A549 (cell line): ENCODE measurements at regions not wholly inside any gene's neighbourhood (a gene's known extent, or its start where the extent isn't known, plus 50 kb on each side); places are given as distances from the start of the nearest gene placed in this dataset.
A peak's percentile ranks its signal among the peaks of the same experiment; 100 is the strongest.

ENCODE experiments used
- ATAC-seq, 2 experiments: fragments of 200-7000 bp in 1 of 2; fragments of >200 bp in 1 of 2; cut with Nextera tagmentation in 1 of 2; cut with Tn5 transposase in 1 of 2; 3 replicates each; pipeline versions ENCODE4 v1.8.0 to v1.9.1; 2018 to 2020; ENCODE audit warnings: mild to moderate bottlenecking in 1 of 2, moderate library complexity in 1 of 2
- CTCF ChIA-PET: fragments of 300-600 bp; sonication (Branson Sonifier 250); formaldehyde crosslinking; extraction: SDS; loops from one replicate; lab custom pipeline; 2021; ENCODE audit warnings: antibody characterized with exemption, inconsistent platforms; lab: Yijun Ruan, JAX
- POLR2A ChIA-PET: fragments of 350-600 bp; formaldehyde crosslinking; extraction: SDS; loops from one replicate; lab custom pipeline; 2021; ENCODE audit warnings: antibody characterized with exemption, inconsistent platforms; lab: Yijun Ruan, JAX
- DNase-seq, 2 experiments: peaks; one replicate each; pipeline versions ENCODE4 v3.0.0 to v3.0.0-alpha.2; 2011 to 2016; ENCODE audit warnings: low read depth in 1 of 2, low spot score in 1 of 2
- FAIRE-seq: peaks from 2 replicates; lab custom pipeline; 2011; peaks lifted over from hg19 to GRCh38; lab: Jason Lieb, UNC
- H3K27ac ChIP-seq, 2 experiments: fragments of >200 bp; sonication (Bioruptor Twin); formaldehyde crosslinking; 3 replicates each; pipeline ENCODE4 v1.5.1; 2016 to 2017
- H3K4me1 ChIP-seq: fragments of >200 bp; sonication (Bioruptor Twin); formaldehyde crosslinking; 3 replicates; pipeline ENCODE4 v1.6.1; 2016
- H3K4me2 ChIP-seq: fragments of >200 bp; sonication (Bioruptor Twin); formaldehyde crosslinking; 3 replicates; pipeline ENCODE4 v1.6.1; 2016
- H3K4me3 ChIP-seq: fragments of >200 bp; sonication (Bioruptor Twin); formaldehyde crosslinking; 3 replicates; pipeline ENCODE4 v1.5.1; 2016
- H3K9me3 ChIP-seq: fragments of >200 bp; sonication (Bioruptor Twin); formaldehyde crosslinking; 3 replicates; pipeline ENCODE4 v1.6.1; 2016
- CBX8 ChIP-seq: fragments of 200-600 bp; sonication (generic); IDR thresholded peaks from 2 replicates; pipeline ENCODE4 v1.6.1; 2016
- CEBPB ChIP-seq, 2 experiments: fragments of >200 bp in 1 of 2; sonication (Bioruptor Twin) in 1 of 2; formaldehyde crosslinking in 1 of 2; IDR thresholded peaks; 2 replicates each; pipeline ENCODE4 v1.6.1; 2012 to 2016
- CHD4 ChIP-seq: fragments of 200-600 bp; sonication (generic); IDR thresholded peaks from 2 replicates; pipeline ENCODE4 v1.6.1; 2016; ENCODE audit warnings: antibody characterized with exemption, mild to moderate bottlenecking, borderline replicate concordance
- EP300 ChIP-seq, 2 experiments: fragments of >200 bp; sonication (Bioruptor Twin); formaldehyde crosslinking; IDR thresholded peaks; 2 replicates in 1 of 2; 3 replicates in 1 of 2; pipeline ENCODE4 v1.6.1; 2016 to 2017
- ESRRA ChIP-seq: fragments of 150-350 bp; IDR thresholded peaks from 2 replicates; pipeline ENCODE4 v1.6.1; 2014; ENCODE audit warnings: mild to moderate bottlenecking, low read length, borderline replicate concordance
- FOSL2 ChIP-seq, 2 experiments: fragments of 450-650 bp in 1 of 2; fragments of >200 bp in 1 of 2; sonication (Bioruptor Twin) in 1 of 2; formaldehyde crosslinking; IDR thresholded peaks; 2 replicates each; pipeline versions ENCODE4 v1.5.0 to v1.6.1; 2016 to 2020; ENCODE audit warnings: mild to moderate bottlenecking in 1 of 2, moderate library complexity in 1 of 2
- GATA3 ChIP-seq: IDR thresholded peaks from 2 replicates; pipeline ENCODE4 v1.6.1; 2012; ENCODE audit warnings: borderline replicate concordance
- HDAC2 ChIP-seq: fragments of 200-600 bp; sonication (generic); IDR thresholded peaks from 2 replicates; pipeline ENCODE4 v1.6.1; 2016
- HEYL ChIP-seq: fragments of 250-450 bp; sonication (Bioruptor Pico); IDR thresholded peaks from 2 replicates; pipeline ENCODE4 v1.8.0; 2021; ENCODE audit warnings: mild to moderate bottlenecking, moderate library complexity
- HOXB5 ChIP-seq: fragments of 250-450 bp; sonication (Bioruptor Pico); IDR thresholded peaks from 2 replicates; pipeline ENCODE4 v1.5.0; 2020; ENCODE audit warnings: mild to moderate bottlenecking, moderate library complexity
- JUN ChIP-seq, 2 experiments: fragments of >200 bp; sonication (Bioruptor Twin); formaldehyde crosslinking; IDR thresholded peaks; 2 replicates in 1 of 2; 3 replicates in 1 of 2; pipeline ENCODE4 v1.6.1; 2016 to 2017
- JUNB ChIP-seq: fragments of >200 bp; sonication (Bioruptor Twin); formaldehyde crosslinking; IDR thresholded peaks from 2 replicates; pipeline ENCODE4 v1.6.1; 2016
- MAFK ChIP-seq: fragments of 450-650 bp; IDR thresholded peaks from 2 replicates; pipeline ENCODE4 v1.6.1; 2014; ENCODE audit not compliant: partially characterized antibody
- MYC ChIP-seq: IDR thresholded peaks from 2 replicates; pipeline ENCODE4 v1.6.1; 2012; ENCODE audit warnings: mild to moderate bottlenecking, inconsistent platforms, low read length, improper control_type of control experiment, borderline replicate concordance
- NPAS2 ChIP-seq: fragments of 250-450 bp; sonication (Bioruptor Pico); IDR thresholded peaks from 2 replicates; pipeline ENCODE4 v1.8.0; 2022; ENCODE audit warnings: mild to moderate bottlenecking, moderate library complexity, borderline replicate concordance
- NR3C1 ChIP-seq: fragments of >200 bp; sonication (Bioruptor Twin); formaldehyde crosslinking; IDR thresholded peaks from 3 replicates; pipeline ENCODE4 v1.6.1; 2017
- RAD21 ChIP-seq, 2 experiments: fragments of >200 bp in 1 of 2; sonication (Bioruptor Twin) in 1 of 2; formaldehyde crosslinking in 1 of 2; IDR thresholded peaks in 1 of 2; conservative IDR thresholded peaks in 1 of 2; 2 replicates in 1 of 2; 3 replicates in 1 of 2; pipeline ENCODE4 v1.6.1; 2012 to 2018; ENCODE audit warnings: inconsistent platforms in 1 of 2
- RCOR1 ChIP-seq: fragments of 150-350 bp; IDR thresholded peaks from 2 replicates; pipeline ENCODE4 v1.6.1; 2014; ENCODE audit warnings: antibody characterized with exemption, low read length, low read depth
- SMC3 ChIP-seq: fragments of >200 bp; sonication (Bioruptor Twin); formaldehyde crosslinking; IDR thresholded peaks from 3 replicates; pipeline ENCODE4 v1.6.1; 2018; ENCODE audit warnings: inconsistent platforms
- ZSCAN20 ChIP-seq: fragments of 250-450 bp; sonication (Bioruptor Pico); IDR thresholded peaks from 2 replicates; pipeline ENCODE4 v1.8.0; 2022; ENCODE audit warnings: mild to moderate bottlenecking, moderate library complexity
- WGBS: methylation state at CpG from one replicate; pipeline ENCODE4 v1.1.6; 2017; ENCODE audit errors: missing lambda C conversion rate; 5-methylcytosine and 5-hydroxymethylcytosine counted together
- TF ChIP-seq, protein P1 (sequence below): fragments of >200 bp; sonication (Bioruptor Twin); formaldehyde crosslinking; IDR thresholded peaks from 3 replicates; pipeline ENCODE4 v1.5.1; 2016
- TF ChIP-seq, protein P2 (sequence below): fragments of 200-600 bp; sonication (generic); IDR thresholded peaks from 2 replicates; pipeline ENCODE4 v1.6.1; 2016; ENCODE audit warnings: antibody characterized with exemption, mild to moderate bottlenecking, moderate library complexity
- TF ChIP-seq, protein P3 (sequence below): fragments of 150-350 bp; IDR thresholded peaks from 2 replicates; pipeline ENCODE4 v1.6.1; 2014; ENCODE audit warnings: low read depth, mild to moderate bottlenecking, low read length
- TF ChIP-seq, protein P4 (sequence below): IDR thresholded peaks from 2 replicates; pipeline ENCODE4 v1.6.1; 2012

DNA sequence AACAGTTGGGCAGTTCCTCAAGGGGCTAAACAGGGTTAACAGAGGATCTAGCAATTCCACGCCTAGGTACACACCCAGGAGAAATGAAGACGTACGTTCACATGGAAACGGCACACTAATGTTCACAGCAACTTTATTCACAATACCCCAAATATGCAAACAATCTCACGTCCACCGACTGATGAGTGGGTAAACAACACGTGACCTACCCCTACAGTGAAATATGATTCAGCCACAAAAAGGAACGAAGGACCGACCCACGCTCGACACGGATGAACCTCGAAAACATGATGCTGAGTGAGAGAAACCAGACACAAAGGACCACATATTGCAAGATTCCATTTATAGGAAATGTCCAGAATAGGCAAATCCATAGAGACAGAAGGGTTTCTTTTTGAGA, 112.7 kb downstream of the NCOR2 start:
- Histone ChIP-seq H3K27ac (no peak overlapping the region), H3K4me3 (no peak overlapping the region), H3K4me1 (peaks cover 48% of the 10 kb centered on the region)
- ATAC-seq, result no peak
- WGBS, result 86% methylated on average over 13 of the region's 13 CpGs
- no peak for TF ChIP-seq HDAC2
- TF ChIP-seq, protein P1, sequence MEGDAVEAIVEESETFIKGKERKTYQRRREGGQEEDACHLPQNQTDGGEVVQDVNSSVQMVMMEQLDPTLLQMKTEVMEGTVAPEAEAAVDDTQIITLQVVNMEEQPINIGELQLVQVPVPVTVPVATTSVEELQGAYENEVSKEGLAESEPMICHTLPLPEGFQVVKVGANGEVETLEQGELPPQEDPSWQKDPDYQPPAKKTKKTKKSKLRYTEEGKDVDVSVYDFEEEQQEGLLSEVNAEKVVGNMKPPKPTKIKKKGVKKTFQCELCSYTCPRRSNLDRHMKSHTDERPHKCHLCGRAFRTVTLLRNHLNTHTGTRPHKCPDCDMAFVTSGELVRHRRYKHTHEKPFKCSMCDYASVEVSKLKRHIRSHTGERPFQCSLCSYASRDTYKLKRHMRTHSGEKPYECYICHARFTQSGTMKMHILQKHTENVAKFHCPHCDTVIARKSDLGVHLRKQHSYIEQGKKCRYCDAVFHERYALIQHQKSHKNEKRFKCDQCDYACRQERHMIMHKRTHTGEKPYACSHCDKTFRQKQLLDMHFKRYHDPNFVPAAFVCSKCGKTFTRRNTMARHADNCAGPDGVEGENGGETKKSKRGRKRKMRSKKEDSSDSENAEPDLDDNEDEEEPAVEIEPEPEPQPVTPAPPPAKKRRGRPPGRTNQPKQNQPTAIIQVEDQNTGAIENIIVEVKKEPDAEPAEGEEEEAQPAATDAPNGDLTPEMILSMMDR, result no peak
- TF ChIP-seq, all 56 proteins: peak for 0
- CTCF ChIA-PET, result interaction anchor here (2.0 kb wide), 1 partner anchor 309 kb away, joined by 4 read pairs; no protein-coding TSS in a partner anchor
- no peak for FAIRE-seq
- DNase-seq, result no peak
- POLR2A ChIA-PET, result no interaction called here
- no peaks in the 10 kb centered on the region for H3K9me3 ChIP-seq
- no peak overlapping the region for H3K4me2 ChIP-seq

DNA sequence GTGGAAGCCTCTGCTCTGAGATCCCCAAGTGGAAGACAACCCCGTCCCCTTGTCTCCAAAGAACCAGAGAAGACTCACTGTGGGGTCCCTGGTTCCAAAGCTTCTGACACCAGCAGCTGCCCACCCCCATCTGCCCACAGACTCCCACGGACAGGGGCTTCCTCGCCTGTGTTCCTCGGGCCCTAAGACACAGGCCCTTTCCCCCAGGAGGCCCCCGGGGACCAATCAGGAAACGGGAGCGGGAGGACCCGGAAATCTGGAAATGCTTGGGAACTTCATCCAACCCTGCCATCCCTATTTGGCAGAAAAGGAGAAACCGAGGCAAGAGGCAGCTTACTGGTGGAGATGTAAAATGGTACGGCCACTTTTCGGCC, 113.1 kb downstream of the NCOR2 start:
- ATAC-seq, result no peak
- Histone ChIP-seq H3K27ac (peak overlapping the region; percentile 73 to 89; a peak in 4 of 6 replicates), H3K4me1 (peaks cover 48% of the 10 kb centered on the region), H3K9me3 (no peaks in the 10 kb centered on the region), H3K4me3 (no peak overlapping the region), H3K4me2 (peak overlapping the region; percentile 83)
- 72% methylated on average over 9 of the region's 11 CpGs for WGBS
- CTCF ChIA-PET, result interaction anchor here (0.8 to 2.0 kb wide), 2 partner anchors 134 to 310 kb away, joined by 3 to 4 read pairs; no protein-coding TSS in a partner anchor
- POLR2A ChIA-PET, result no interaction called here
- no peak for FAIRE-seq
- DNase-seq, result no peak
- no peak for TF ChIP-seq HEYL
- TF ChIP-seq ZSCAN20 (CRISPR knock-in tag), result no peak
- TF ChIP-seq NR3C1, result no peak
- TF ChIP-seq, protein P2, sequence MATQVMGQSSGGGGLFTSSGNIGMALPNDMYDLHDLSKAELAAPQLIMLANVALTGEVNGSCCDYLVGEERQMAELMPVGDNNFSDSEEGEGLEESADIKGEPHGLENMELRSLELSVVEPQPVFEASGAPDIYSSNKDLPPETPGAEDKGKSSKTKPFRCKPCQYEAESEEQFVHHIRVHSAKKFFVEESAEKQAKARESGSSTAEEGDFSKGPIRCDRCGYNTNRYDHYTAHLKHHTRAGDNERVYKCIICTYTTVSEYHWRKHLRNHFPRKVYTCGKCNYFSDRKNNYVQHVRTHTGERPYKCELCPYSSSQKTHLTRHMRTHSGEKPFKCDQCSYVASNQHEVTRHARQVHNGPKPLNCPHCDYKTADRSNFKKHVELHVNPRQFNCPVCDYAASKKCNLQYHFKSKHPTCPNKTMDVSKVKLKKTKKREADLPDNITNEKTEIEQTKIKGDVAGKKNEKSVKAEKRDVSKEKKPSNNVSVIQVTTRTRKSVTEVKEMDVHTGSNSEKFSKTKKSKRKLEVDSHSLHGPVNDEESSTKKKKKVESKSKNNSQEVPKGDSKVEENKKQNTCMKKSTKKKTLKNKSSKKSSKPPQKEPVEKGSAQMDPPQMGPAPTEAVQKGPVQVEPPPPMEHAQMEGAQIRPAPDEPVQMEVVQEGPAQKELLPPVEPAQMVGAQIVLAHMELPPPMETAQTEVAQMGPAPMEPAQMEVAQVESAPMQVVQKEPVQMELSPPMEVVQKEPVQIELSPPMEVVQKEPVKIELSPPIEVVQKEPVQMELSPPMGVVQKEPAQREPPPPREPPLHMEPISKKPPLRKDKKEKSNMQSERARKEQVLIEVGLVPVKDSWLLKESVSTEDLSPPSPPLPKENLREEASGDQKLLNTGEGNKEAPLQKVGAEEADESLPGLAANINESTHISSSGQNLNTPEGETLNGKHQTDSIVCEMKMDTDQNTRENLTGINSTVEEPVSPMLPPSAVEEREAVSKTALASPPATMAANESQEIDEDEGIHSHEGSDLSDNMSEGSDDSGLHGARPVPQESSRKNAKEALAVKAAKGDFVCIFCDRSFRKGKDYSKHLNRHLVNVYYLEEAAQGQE, result no peak
- TF ChIP-seq ESRRA, result no peak
- TF ChIP-seq MYC, result no peak
- TF ChIP-seq NPAS2 (CRISPR knock-in tag), result no peak
- no peak for TF ChIP-seq HOXB5
- no peak for TF ChIP-seq CEBPB (IDR thresholded peaks at IDR 0.05)
- TF ChIP-seq CHD4, result no peak
- TF ChIP-seq, protein P3, sequence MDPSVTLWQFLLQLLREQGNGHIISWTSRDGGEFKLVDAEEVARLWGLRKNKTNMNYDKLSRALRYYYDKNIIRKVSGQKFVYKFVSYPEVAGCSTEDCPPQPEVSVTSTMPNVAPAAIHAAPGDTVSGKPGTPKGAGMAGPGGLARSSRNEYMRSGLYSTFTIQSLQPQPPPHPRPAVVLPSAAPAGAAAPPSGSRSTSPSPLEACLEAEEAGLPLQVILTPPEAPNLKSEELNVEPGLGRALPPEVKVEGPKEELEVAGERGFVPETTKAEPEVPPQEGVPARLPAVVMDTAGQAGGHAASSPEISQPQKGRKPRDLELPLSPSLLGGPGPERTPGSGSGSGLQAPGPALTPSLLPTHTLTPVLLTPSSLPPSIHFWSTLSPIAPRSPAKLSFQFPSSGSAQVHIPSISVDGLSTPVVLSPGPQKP, result no peak

DNA sequence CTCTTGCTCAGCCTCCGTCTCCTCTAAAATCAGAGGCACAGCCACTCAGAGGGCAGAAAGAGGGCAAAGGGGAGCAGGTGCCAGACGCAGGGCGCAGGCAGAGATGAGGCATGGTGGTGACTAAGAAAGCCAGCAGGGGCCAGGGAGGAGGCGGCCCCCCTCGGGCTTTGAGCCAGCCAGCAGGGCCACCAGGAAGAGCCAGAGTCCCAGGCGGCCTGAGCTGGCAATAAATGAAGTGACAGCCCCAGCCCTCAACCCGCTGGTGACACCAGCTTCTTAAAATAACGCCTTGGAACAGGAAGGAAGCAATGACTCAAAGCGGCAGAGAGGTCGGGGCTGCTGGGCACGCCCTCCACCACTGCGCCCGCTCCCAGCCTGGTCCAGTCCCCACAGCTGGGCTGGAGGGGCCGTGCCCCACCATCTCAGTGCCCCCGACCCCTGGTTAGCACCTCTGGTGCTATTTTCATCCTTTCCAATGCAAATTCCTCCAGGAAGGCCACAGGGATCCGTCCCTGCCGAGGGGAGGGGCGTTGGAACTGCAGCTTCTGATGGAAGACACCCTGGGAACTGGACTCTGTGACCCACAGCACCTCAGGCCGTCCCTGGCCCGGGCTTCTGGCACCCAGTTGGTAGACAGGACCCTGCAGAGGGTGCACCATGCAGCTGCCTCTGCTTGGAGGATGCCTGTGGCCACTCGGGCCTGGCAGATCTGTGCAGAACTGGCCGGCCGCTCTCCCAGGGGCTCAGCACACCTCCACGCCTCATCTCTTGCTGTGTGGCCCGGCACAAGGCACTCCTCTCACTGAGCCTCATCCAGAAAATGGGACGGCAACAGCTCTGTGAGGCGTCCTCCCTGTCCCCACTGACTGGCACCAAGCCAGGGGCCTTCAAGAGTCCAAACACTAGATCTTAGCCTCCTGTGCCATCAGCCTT, 113.7 kb downstream of the NCOR2 start:
- POLR2A ChIA-PET, result interaction anchor here (0.5 kb wide), 1 partner anchor 16 kb away, joined by 4 read pairs; no protein-coding TSS in a partner anchor
- TF ChIP-seq CBX8, result no peak
- peak; percentile 44; the same call in 1 of the 2 replicates for TF ChIP-seq JUNB
- peak; percentile 60 for TF ChIP-seq MAFK
- TF ChIP-seq RAD21 (conservative IDR thresholded peaks at IDR 0.05 in 1 of 2, IDR thresholded peaks at IDR 0.05 in 1 of 2), result peak in 1 of 2 experiments; percentile 28; a peak in 2 of 5 replicates
- peak; percentile 26; the same call in 1 of the 2 replicates for TF ChIP-seq FOSL2 (IDR thresholded peaks at IDR 0.05)
- TF ChIP-seq FOSL2 (CRISPR knock-in tag; IDR thresholded peaks at IDR 0.05), result peak; percentile 71
- TF ChIP-seq SMC3, result no peak
- TF ChIP-seq RCOR1, result no peak
- TF ChIP-seq, protein P4, sequence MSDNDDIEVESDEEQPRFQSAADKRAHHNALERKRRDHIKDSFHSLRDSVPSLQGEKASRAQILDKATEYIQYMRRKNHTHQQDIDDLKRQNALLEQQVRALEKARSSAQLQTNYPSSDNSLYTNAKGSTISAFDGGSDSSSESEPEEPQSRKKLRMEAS, result peak; percentile 49; the same call in 1 of the 2 replicates
- TF ChIP-seq EP300 (IDR thresholded peaks at IDR 0.05), result no peak; a peak in 1 of 5 replicates
- TF ChIP-seq JUN (IDR thresholded peaks at IDR 0.05), result peak in 1 of 2 experiments; percentile 36; a peak in 1 of 5 replicates
- peak; percentile 37; the same call in 1 of the 2 replicates for TF ChIP-seq GATA3
- H3K27ac ChIP-seq, result peak overlapping the region; percentile 73 to 89
- DNase-seq (peak; percentile 69 to 84), FAIRE-seq (no peak), ATAC-seq (peak; percentile 73 to 76)
- CTCF ChIA-PET, result interaction anchor here (0.7 to 2.0 kb wide), 7 partner anchors 38 to 310 kb away, joined by 3 to 4 read pairs (median 3); no protein-coding TSS in a partner anchor
- 27% methylated on average over 26 of the region's 27 CpGs for WGBS
- no peaks in the 10 kb centered on the region for H3K9me3 ChIP-seq
- 0 out of 3 replicates have a peak overlapping the region, but pooled peaks have one; percentile 3 for H3K4me3 ChIP-seq
- peaks cover 48% of the 10 kb centered on the region for H3K4me1 ChIP-seq
- peak overlapping the region; percentile 83 for H3K4me2 ChIP-seq
